GM18499 (cell line): ENCODE measurements at regions not wholly inside any gene's neighbourhood (a gene's known extent, or its start where the extent isn't known, plus 50 kb on each side); places are given as distances from the start of the nearest gene placed in this dataset.
"Not testable (repeated sequence)": the region's sequence is repeated elsewhere in the genome, so short reads cannot be mapped to it uniquely, and the experiment has no call there.

Experiments used
- ATAC-seq: cut with Tn5 transposase; IDR thresholded peaks from one replicate; pipeline ENCODE4 v1.9.1; 2021; ENCODE audit warnings: moderate number of reproducible peaks; ENCODE audit not compliant: insufficient read depth, unreplicated experiment

- no peak for ATAC-seq
Measured at GRCh38 chr3:103127098-103127630, 692.3 kb downstream of the ZPLD1 start.

GRCh38 chr3:103127737-103128136 lies 692.9 kb downstream of the ZPLD1 start:
- peak; percentile 95 for ATAC-seq

- ATAC-seq, result peak; percentile 79
Measured at GRCh38 chr3:103134023-103134724, 699.4 kb downstream of the ZPLD1 start.

GRCh38 chr3:103136621-103137020 lies 701.8 kb downstream of the ZPLD1 start:
- ATAC-seq, result no peak

- no peak for ATAC-seq
Measured at GRCh38 chr3:103137830-103138229, 703.0 kb downstream of the ZPLD1 start.

GRCh38 chr3:103158183-103158582 lies 723.4 kb downstream of the ZPLD1 start:
- ATAC-seq, result no peak

GRCh38 chr3:103166890-103167289 lies 732.1 kb downstream of the ZPLD1 start:
- no peak for ATAC-seq

- ATAC-seq, result peak; percentile 39
Measured at GRCh38 chr3:103167850-103168249, 733.0 kb downstream of the ZPLD1 start.

- no peak for ATAC-seq
Measured at GRCh38 chr3:103169289-103169688, 734.5 kb downstream of the ZPLD1 start.

- no peak for ATAC-seq
Measured at GRCh38 chr3:103170651-103171050, 735.8 kb downstream of the ZPLD1 start.

- ATAC-seq, result no peak
Measured at GRCh38 chr3:103173940-103174339, 739.1 kb downstream of the ZPLD1 start.

- ATAC-seq, result no peak
Measured at GRCh38 chr3:103181160-103181559, 746.3 kb downstream of the ZPLD1 start.

GRCh38 chr3:103184772-103185171 lies 750.0 kb downstream of the ZPLD1 start:
- no peak for ATAC-seq

GRCh38 chr3:103189941-103190340 lies 755.1 kb downstream of the ZPLD1 start:
- ATAC-seq, result no peak

GRCh38 chr3:103195216-103195615 lies 760.4 kb downstream of the ZPLD1 start:
- ATAC-seq, result no peak

GRCh38 chr3:103203441-103203840 lies 768.6 kb downstream of the ZPLD1 start:
- ATAC-seq, result no peak

GRCh38 chr3:103210583-103210982 lies 775.8 kb downstream of the ZPLD1 start:
- no peak for ATAC-seq

- ATAC-seq, result peak; percentile 99
Measured at GRCh38 chr3:103218146-103218545, 783.3 kb downstream of the ZPLD1 start.

GRCh38 chr3:103218793-103219192 lies 784.0 kb downstream of the ZPLD1 start:
- ATAC-seq, result peak; percentile 3

GRCh38 chr3:103227651-103228050 lies 792.8 kb downstream of the ZPLD1 start:
- no peak for ATAC-seq

- no peak for ATAC-seq
Measured at GRCh38 chr3:103247459-103247858, 812.6 kb downstream of the ZPLD1 start.

GRCh38 chr3:103254827-103255226 lies 820.0 kb downstream of the ZPLD1 start:
- ATAC-seq, result not testable (repeated sequence)
